ENCODE measurements at regions not wholly inside any gene's neighbourhood (a gene's known extent, or its start where the extent isn't known, plus 50 kb on each side); places are given as distances from the start of the nearest gene placed in this dataset.

- DNase-seq = no peak
- in situ Hi-C loops (cut with HindIII; ENCODE audit: low pct_ligation_motif_present, low sequenced_read_pairs) = no loop called here
- TF ChIP-seq CTCF (IDR thresholded peaks at IDR 0.05; ENCODE audit: low read depth, low read length, missing control alignments) = no peak
- H3K27ac ChIP-seq = no peak overlapping the region
- no peaks in the 10 kb centered on the region for H3K27me3 ChIP-seq (replicated peaks)
- H3K36me3 ChIP-seq (replicated peaks) = no peaks in the 10 kb centered on the region
- H3K4me3 ChIP-seq (ENCODE audit: low read depth, low read length) = no peak overlapping the region
Measured at GRCh38 chr6:40816601-40817000, 222.4 kb downstream of the UNC5CL start.

GRCh38 chr6:40815731-40816130 is 223.3 kb downstream of the UNC5CL start:
- DNase-seq = no peak
- H3K4me3 ChIP-seq (ENCODE audit: low read depth, low read length) = no peak overlapping the region
- in situ Hi-C loops (cut with HindIII; ENCODE audit: low pct_ligation_motif_present, low sequenced_read_pairs) = no loop called here
- no peak for TF ChIP-seq CTCF (IDR thresholded peaks at IDR 0.05; ENCODE audit: low read depth, low read length, missing control alignments)
- H3K27ac ChIP-seq = no peak overlapping the region
- H3K36me3 ChIP-seq (replicated peaks) = no peaks in the 10 kb centered on the region
- H3K27me3 ChIP-seq (replicated peaks) = no peaks in the 10 kb centered on the region

- DNase-seq = no peak
- in situ Hi-C loops (cut with HindIII; ENCODE audit: low pct_ligation_motif_present, low sequenced_read_pairs) = no loop called here
Measured at GRCh38 chr6:40810171-40810570, 223.0 kb upstream of the LRFN2 start.

GRCh38 chr6:40809627-40810026 is 222.5 kb upstream of the LRFN2 start:
- TF ChIP-seq CTCF (IDR thresholded peaks at IDR 0.05; ENCODE audit: low read depth, low read length, missing control alignments) = no peak
- no peak for DNase-seq
- no peaks in the 10 kb centered on the region for H3K27me3 ChIP-seq (replicated peaks)
- in situ Hi-C loops (cut with HindIII; ENCODE audit: low pct_ligation_motif_present, low sequenced_read_pairs) = no loop called here
- H3K27ac ChIP-seq = no peak overlapping the region
- no peaks in the 10 kb centered on the region for H3K36me3 ChIP-seq (replicated peaks)
- H3K4me3 ChIP-seq (ENCODE audit: low read depth, low read length) = no peak overlapping the region

More at GRCh38 chr6:40810171-40810570, 223.0 kb upstream of the LRFN2 start:
- Histone ChIP-seq H3K27me3 (replicated peaks) (no peaks in the 10 kb centered on the region), H3K36me3 (replicated peaks) (no peaks in the 10 kb centered on the region), H3K4me3 (ENCODE audit: low read depth, low read length) (no peak overlapping the region), H3K27ac (no peak overlapping the region)
- TF ChIP-seq CTCF (IDR thresholded peaks at IDR 0.05; ENCODE audit: low read depth, low read length, missing control alignments) = no peak

- TF ChIP-seq CTCF (IDR thresholded peaks at IDR 0.05; ENCODE audit: low read depth, low read length, missing control alignments) = no peak
- no peak for DNase-seq
- no peaks in the 10 kb centered on the region for H3K36me3 ChIP-seq (replicated peaks)
- no peak overlapping the region for H3K4me3 ChIP-seq (ENCODE audit: low read depth, low read length)
- in situ Hi-C loops (cut with HindIII; ENCODE audit: low pct_ligation_motif_present, low sequenced_read_pairs) = no loop called here
- H3K27me3 ChIP-seq (replicated peaks) = no peaks in the 10 kb centered on the region
- H3K27ac ChIP-seq = no peak overlapping the region
Measured at GRCh38 chr6:40807484-40807883, 220.3 kb upstream of the LRFN2 start.

GRCh38 chr6:40806256-40806864 is 219.2 kb upstream of the LRFN2 start:
- Histone ChIP-seq H3K4me3 (ENCODE audit: low read depth, low read length) (no peak overlapping the region), H3K27me3 (replicated peaks) (no peaks in the 10 kb centered on the region), H3K36me3 (replicated peaks) (no peaks in the 10 kb centered on the region), H3K27ac (no peak overlapping the region)
- in situ Hi-C loops (cut with HindIII; ENCODE audit: low pct_ligation_motif_present, low sequenced_read_pairs) = no loop called here
- TF ChIP-seq CTCF (IDR thresholded peaks at IDR 0.05; ENCODE audit: low read depth, low read length, missing control alignments) = no peak
- no peak for DNase-seq

Measured in brain microvascular endothelial cell (primary cell).